Testis (tissue), 2 donors: ENCODE measurements at regions not wholly inside any gene's neighbourhood (a gene's known extent, or its start where the extent isn't known, plus 50 kb on each side); places are given as distances from the start of the nearest gene placed in this dataset.

Experiments
- DNase-seq: peaks from one replicate; pipeline ENCODE4 v3.0.0-alpha.2; 2019
- H3K27ac ChIP-seq, 2 donors: fragments of 200-600 bp; sonication (generic); one replicate each; pipeline ENCODE4 v1.5.1; 2019
- H3K27me3 ChIP-seq: fragments of 200-600 bp; sonication (generic); one replicate; pipeline ENCODE4 v1.5.1; 2019
- H3K36me3 ChIP-seq: fragments of 200-600 bp; sonication (generic); one replicate; pipeline ENCODE4 v1.5.1; 2017; ENCODE audit warnings: low read depth; ENCODE audit errors: missing control alignments
- H3K4me1 ChIP-seq: fragments of 200-600 bp; sonication (generic); one replicate; pipeline ENCODE4 v1.5.1; 2019
- H3K4me3 ChIP-seq, 2 donors: fragments of 200-600 bp; sonication (generic); one replicate each; pipeline ENCODE4 v1.5.1; 2017 to 2019
- H3K9me3 ChIP-seq: fragments of 200-600 bp; sonication (generic); one replicate; pipeline ENCODE4 v1.5.1; 2017
- POLR2A ChIP-seq: fragments of 450-650 bp; IDR thresholded peaks from one replicate; pipeline ENCODE4 v1.6.1; 2017; ENCODE audit warnings: antibody characterized with exemption, mild to moderate bottlenecking, moderate library complexity
- WGBS, 2 donors: methylation state at CpG; one replicate each; pipeline ENCODE4 v1.1.5; 2018; 5-methylcytosine and 5-hydroxymethylcytosine counted together
- intact Hi-C: fragments of 100-400 bp; cut with DNase I; formaldehyde crosslinking; loops from one replicate; pipeline ENCODE4 v1.15.1; 2023; ENCODE audit warnings: low total_unique reads
- TF ChIP-seq, protein P1 (sequence below), 3 experiments: fragments of 450-650 bp in 2 of 3; fragments of 200-600 bp in 1 of 3; sonication (generic) in 1 of 3; IDR thresholded peaks; one replicate each; pipeline ENCODE4 v1.5.1; 2016 to 2019; ENCODE audit warnings: antibody characterized with exemption in 3 of 3, mild to moderate bottlenecking in 2 of 3, moderate library complexity in 1 of 3

- Histone ChIP-seq H3K27ac (no peak overlapping the region), H3K36me3 (no peaks in the 10 kb centered on the region), H3K9me3 (no peaks in the 10 kb centered on the region), H3K27me3 (no peaks in the 10 kb centered on the region), H3K4me1 (no peaks in the 10 kb centered on the region), H3K4me3 (no peak overlapping the region)
- no peak for DNase-seq
- TF ChIP-seq POLR2A: no peak
- TF ChIP-seq, protein P1, sequence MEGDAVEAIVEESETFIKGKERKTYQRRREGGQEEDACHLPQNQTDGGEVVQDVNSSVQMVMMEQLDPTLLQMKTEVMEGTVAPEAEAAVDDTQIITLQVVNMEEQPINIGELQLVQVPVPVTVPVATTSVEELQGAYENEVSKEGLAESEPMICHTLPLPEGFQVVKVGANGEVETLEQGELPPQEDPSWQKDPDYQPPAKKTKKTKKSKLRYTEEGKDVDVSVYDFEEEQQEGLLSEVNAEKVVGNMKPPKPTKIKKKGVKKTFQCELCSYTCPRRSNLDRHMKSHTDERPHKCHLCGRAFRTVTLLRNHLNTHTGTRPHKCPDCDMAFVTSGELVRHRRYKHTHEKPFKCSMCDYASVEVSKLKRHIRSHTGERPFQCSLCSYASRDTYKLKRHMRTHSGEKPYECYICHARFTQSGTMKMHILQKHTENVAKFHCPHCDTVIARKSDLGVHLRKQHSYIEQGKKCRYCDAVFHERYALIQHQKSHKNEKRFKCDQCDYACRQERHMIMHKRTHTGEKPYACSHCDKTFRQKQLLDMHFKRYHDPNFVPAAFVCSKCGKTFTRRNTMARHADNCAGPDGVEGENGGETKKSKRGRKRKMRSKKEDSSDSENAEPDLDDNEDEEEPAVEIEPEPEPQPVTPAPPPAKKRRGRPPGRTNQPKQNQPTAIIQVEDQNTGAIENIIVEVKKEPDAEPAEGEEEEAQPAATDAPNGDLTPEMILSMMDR (IDR thresholded peaks at IDR 0.05): no peak
- WGBS, 2 donors: 34 to 67% methylated on average over 8 of the region's 8 CpGs
- intact Hi-C loops: loop anchor here (10.0 kb wide), 1 partner anchor 181 kb away; no protein-coding TSS in a partner anchor
Observed at GRCh38 chr7:97555857-97556421, 175.9 kb upstream of the TAC1 start.

- no peak for DNase-seq
- H3K9me3 ChIP-seq: no peaks in the 10 kb centered on the region
- 92 to 93% methylated on average over 4 of the region's 4 CpGs for whole genome bisulfite sequencing, 2 donors
- H3K4me1 ChIP-seq: no peaks in the 10 kb centered on the region
- no peaks in the 10 kb centered on the region for H3K27me3 ChIP-seq
- TF ChIP-seq, protein P1 (IDR thresholded peaks at IDR 0.05): no peak
- TF ChIP-seq POLR2A: no peak
- intact Hi-C loops: no loop called here
- no peaks in the 10 kb centered on the region for H3K36me3 ChIP-seq
- H3K4me3 ChIP-seq: no peak overlapping the region
- H3K27ac ChIP-seq: no peak overlapping the region
Observed at GRCh38 chr7:97565665-97566064, 166.2 kb upstream of the TAC1 start.

GRCh38 chr7:97573065-97573464, 158.8 kb upstream of the TAC1 start:
- TF ChIP-seq, protein P1 (IDR thresholded peaks at IDR 0.05): no peak
- TF ChIP-seq POLR2A: no peak
- no peak for DNase-seq
- Histone ChIP-seq H3K27me3 (no peaks in the 10 kb centered on the region), H3K4me1 (no peaks in the 10 kb centered on the region), H3K36me3 (no peaks in the 10 kb centered on the region), H3K4me3 (no peak overlapping the region), H3K9me3 (no peaks in the 10 kb centered on the region), H3K27ac (no peak overlapping the region)
- 72 to 82% methylated on average over 2 of the region's 2 CpGs for WGBS, 2 donors
- intact Hi-C loops: no loop called here

- Histone ChIP-seq H3K4me1 (no peaks in the 10 kb centered on the region), H3K27me3 (no peaks in the 10 kb centered on the region), H3K9me3 (no peaks in the 10 kb centered on the region), H3K27ac (no peak overlapping the region), H3K36me3 (no peaks in the 10 kb centered on the region), H3K4me3 (no peak overlapping the region)
- intact Hi-C loops: no loop called here
- no peak for DNase-seq
- TF ChIP-seq POLR2A: no peak
- TF ChIP-seq, protein P1 (IDR thresholded peaks at IDR 0.05): no peak
Observed at GRCh38 chr7:97576043-97576442, 155.8 kb upstream of the TAC1 start.

GRCh38 chr7:97578225-97578624, 153.7 kb upstream of the TAC1 start:
- H3K36me3 ChIP-seq: no peaks in the 10 kb centered on the region
- 84 to 87% methylated on average over 5 of the region's 5 CpGs for WGBS, 2 donors
- intact Hi-C loops: no loop called here
- H3K27me3 ChIP-seq: no peaks in the 10 kb centered on the region
- H3K4me3 ChIP-seq: no peak overlapping the region
- TF ChIP-seq POLR2A: no peak
- TF ChIP-seq, protein P1 (IDR thresholded peaks at IDR 0.05): no peak
- no peaks in the 10 kb centered on the region for H3K9me3 ChIP-seq
- H3K4me1 ChIP-seq: no peaks in the 10 kb centered on the region
- no peak overlapping the region for H3K27ac ChIP-seq
- DNase-seq: no peak
